Common myeloid progenitor, CD34-positive (primary cell): ENCODE measurements at regions not wholly inside any gene's neighbourhood (a gene's known extent, or its start where the extent isn't known, plus 50 kb on each side); places are given as distances from the start of the nearest gene placed in this dataset.

Experiments
- CTCF ChIA-PET: fragments of 350-600 bp; sonication (Branson Sonifier 250); formaldehyde crosslinking; loops from one replicate; lab custom pipeline; 2021; ENCODE audit warnings: antibody characterized with exemption; lab: Charles Lee
- POLR2A ChIA-PET: fragments of 350-600 bp; sonication (Branson Sonifier 250); formaldehyde crosslinking; loops from one replicate; lab custom pipeline; 2021; ENCODE audit warnings: antibody characterized with exemption; lab: Charles Lee
- DNase-seq, 3 donors: peaks; one replicate each; pipeline versions ENCODE4 v3.0.0 to v3.0.0-alpha.2; 2013
- H3K27ac ChIP-seq, 2 experiments: 1 replicate in 1 of 2; 2 replicates in 1 of 2; pipeline ENCODE4 v1.7.0; 2013; ENCODE audit warnings: inconsistent platforms in 2 of 2, low read length in 2 of 2, mild to moderate bottlenecking in 2 of 2, low read depth in 1 of 2, moderate library complexity in 1 of 2; ENCODE audit not compliant: severe bottlenecking in 2 of 2, insufficient read depth in 1 of 2, poor library complexity in 1 of 2
- H3K27me3 ChIP-seq, 5 experiments: replicated peaks in 2 of 5; 1 replicate in 3 of 5; 2 replicates in 2 of 5; pipeline versions ENCODE4 v1.6.1 to v1.7.0; 2013; ENCODE audit warnings: low read length in 4 of 5, mild to moderate bottlenecking in 2 of 5, moderate library complexity in 2 of 5, inconsistent platforms in 1 of 5; ENCODE audit not compliant: insufficient read depth in 5 of 5, control insufficient read depth in 4 of 5
- H3K36me3 ChIP-seq, 4 experiments: 1 replicate in 2 of 4; 2 replicates in 2 of 4; pipeline versions ENCODE4 v1.6.1 to v1.7.0; 2013; ENCODE audit warnings: low read length in 3 of 4, control low read depth in 1 of 4, mild to moderate bottlenecking in 1 of 4; ENCODE audit not compliant: control insufficient read depth in 4 of 4, insufficient read depth in 4 of 4
- H3K4me1 ChIP-seq, 4 experiments: 1 replicate in 3 of 4; 2 replicates in 1 of 4; pipeline versions ENCODE4 v1.6.1 to v1.7.1; 2013; ENCODE audit warnings: low read length in 3 of 4, mild to moderate bottlenecking in 3 of 4, control low read depth in 1 of 4, inconsistent platforms in 1 of 4, moderate library complexity in 1 of 4; ENCODE audit not compliant: control insufficient read depth in 4 of 4, insufficient read depth in 4 of 4; ENCODE audit errors: control extremely low read depth in 1 of 4
- H3K4me3 ChIP-seq, 7 experiments: 1 replicate in 4 of 7; 2 replicates in 3 of 7; pipeline versions ENCODE4 v1.5.1 to v1.7.0; 2013; ENCODE audit warnings: mild to moderate bottlenecking in 7 of 7, low read length in 6 of 7, moderate library complexity in 6 of 7, inconsistent platforms in 2 of 7, low read depth in 2 of 7, control low read depth in 1 of 7; ENCODE audit not compliant: insufficient read depth in 4 of 7, control insufficient read depth in 1 of 7; ENCODE audit errors: extremely low read depth in 1 of 7
- H3K9me3 ChIP-seq, 5 experiments: 1 replicate in 4 of 5; 2 replicates in 1 of 5; pipeline versions ENCODE4 v1.6.1 to v1.7.1; 2013; ENCODE audit warnings: low read length in 4 of 5, mild to moderate bottlenecking in 2 of 5, inconsistent platforms in 1 of 5, low read depth in 1 of 5, moderate library complexity in 1 of 5; ENCODE audit not compliant: control insufficient read depth in 4 of 5, insufficient read depth in 2 of 5; ENCODE audit errors: control extremely low read depth in 1 of 5
- WGBS: methylation state at CpG from one replicate; pipeline ENCODE4 v1.1.5; 2013; ENCODE audit not compliant: insufficient coverage; 5-methylcytosine and 5-hydroxymethylcytosine counted together

DNA sequence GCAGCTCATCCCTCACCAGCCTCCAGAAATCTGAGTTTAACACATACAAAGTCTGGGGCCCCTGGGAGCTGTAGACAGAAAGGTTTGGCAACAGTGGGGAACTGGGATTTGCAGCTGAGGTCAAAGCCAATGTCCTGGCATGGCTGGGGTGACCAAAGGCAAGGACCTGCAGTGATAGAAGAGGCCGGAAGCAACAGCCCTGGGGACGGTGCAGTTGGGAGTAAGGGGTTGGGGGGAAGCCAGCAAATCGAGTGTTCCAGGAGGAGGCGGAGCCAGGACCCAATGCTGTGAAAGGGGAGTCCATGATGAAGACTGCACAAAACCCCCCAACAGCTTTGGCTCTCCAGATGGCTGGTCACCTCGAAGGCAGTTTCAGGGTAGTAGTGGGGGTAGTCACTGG is 74.1 kb upstream of the SPATA12 start:
- CTCF ChIA-PET: interaction anchor here (1.0 to 9.6 kb wide), 11 partner anchors 13 to 291 kb away, joined by 3 to 170 read pairs (median 4); partner anchors contain the start of gene ARHGEF3
- no peaks in the 10 kb centered on the region for H3K27me3 ChIP-seq
- no peak overlapping the region for H3K4me3 ChIP-seq
- POLR2A ChIA-PET: no interaction called here
- H3K36me3 ChIP-seq: no peaks in the 10 kb centered on the region
- peaks cover 0 to 25% (median 12%) of the 10 kb centered on the region in 4 experiments for H3K4me1 ChIP-seq
- H3K9me3 ChIP-seq: no peaks in the 10 kb centered on the region
- H3K27ac ChIP-seq: no peak overlapping the region
- 79% methylated on average over 5 of the region's 5 CpGs for WGBS
- no peak for DNase-seq

DNA sequence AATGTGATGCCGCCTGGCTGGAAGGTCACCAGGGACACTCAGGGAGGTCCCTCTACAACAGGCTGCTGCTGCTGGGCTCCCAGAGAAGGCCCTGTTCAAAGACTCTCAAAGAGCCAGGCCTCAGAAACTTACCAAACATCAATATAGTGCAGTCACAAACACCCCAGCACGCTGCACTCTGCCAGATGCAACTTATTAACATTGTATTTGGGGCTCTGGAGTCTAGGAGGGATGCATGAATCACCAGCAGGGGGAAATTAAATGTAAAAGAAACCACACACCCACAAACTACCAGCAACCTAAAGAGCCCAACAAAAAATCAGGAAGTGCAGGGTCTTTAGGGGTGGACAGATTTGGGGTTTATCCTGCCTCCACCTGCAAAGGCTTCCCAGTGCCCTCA is 74.6 kb upstream of the SPATA12 start:
- Histone ChIP-seq H3K36me3 (no peaks in the 10 kb centered on the region), H3K9me3 (no peaks in the 10 kb centered on the region), H3K27ac (no peak overlapping the region), H3K4me1 (peaks cover 0 to 26% (median 15%) of the 10 kb centered on the region in 4 experiments), H3K27me3 (no peaks in the 10 kb centered on the region), H3K4me3 (no peak overlapping the region)
- peak; percentile 63 to 88 (median 87) for DNase-seq
- POLR2A ChIA-PET: no interaction called here
- CTCF ChIA-PET: interaction anchor here (1.1 to 9.6 kb wide), 8 partner anchors 13 to 291 kb away, joined by 3 to 170 read pairs (median 4); partner anchors contain the start of gene ARHGEF3
- WGBS: 83% methylated on average over 1 of the region's 2 CpGs

DNA sequence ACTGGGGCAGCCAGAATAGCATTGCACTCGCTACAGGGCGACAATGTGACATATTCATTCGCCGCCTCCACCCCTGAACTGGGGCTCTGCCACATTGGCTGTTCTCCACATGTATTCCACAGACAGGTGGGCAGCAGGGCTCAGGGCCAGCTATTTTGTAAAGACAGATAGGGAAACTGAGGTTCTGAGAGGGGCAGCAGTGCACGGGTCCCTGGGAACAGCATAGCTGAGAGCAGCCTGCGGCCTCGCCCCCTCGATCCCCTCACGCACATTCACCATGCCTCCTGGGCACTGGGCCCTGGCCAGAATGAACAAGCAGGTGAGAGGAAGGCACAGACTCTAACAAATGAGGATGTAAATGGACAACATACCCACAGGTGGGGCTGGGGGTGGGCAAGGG is 75.0 kb upstream of the SPATA12 start:
- no peaks in the 10 kb centered on the region for H3K27me3 ChIP-seq
- peaks cover 0 to 27% (median 18%) of the 10 kb centered on the region in 4 experiments for H3K4me1 ChIP-seq
- ChIA-PET CTCF (interaction anchor here (0.6 to 9.6 kb wide), 4 partner anchors 14 to 282 kb away, joined by 3 to 170 read pairs (median 4); partner anchors contain the start of gene ARHGEF3), POLR2A (no interaction called here)
- DNase-seq: no peak
- 97% methylated on average over 9 of the region's 9 CpGs for WGBS
- H3K4me3 ChIP-seq: no peak overlapping the region
- no peaks in the 10 kb centered on the region for H3K9me3 ChIP-seq
- no peaks in the 10 kb centered on the region for H3K36me3 ChIP-seq
- H3K27ac ChIP-seq: no peak overlapping the region

DNA sequence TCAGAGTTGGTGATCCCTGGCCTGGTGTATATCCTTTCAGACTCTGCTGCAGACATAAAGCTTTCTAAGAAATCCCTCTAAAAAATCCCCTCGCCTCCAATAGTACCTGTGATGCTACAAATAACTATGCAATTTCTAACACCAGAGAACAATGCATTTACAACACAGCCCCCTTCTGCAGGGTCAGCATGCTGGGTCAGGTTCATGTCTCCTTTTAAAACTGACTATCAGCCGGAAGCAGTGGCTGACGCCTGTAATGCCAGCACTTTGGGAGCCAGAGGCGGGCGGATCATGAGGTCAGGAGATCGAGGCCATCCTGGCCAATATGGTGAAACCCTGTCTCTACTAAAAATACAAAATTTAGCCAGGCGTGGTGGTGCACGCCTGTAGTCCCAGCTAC is 77.0 kb upstream of the SPATA12 start:
- Histone ChIP-seq H3K27me3 (no peaks in the 10 kb centered on the region), H3K4me1 (peaks cover 0 to 34% (median 18%) of the 10 kb centered on the region in 4 experiments), H3K36me3 (no peaks in the 10 kb centered on the region), H3K4me3 (no peak overlapping the region), H3K9me3 (no peaks in the 10 kb centered on the region), H3K27ac (no peak overlapping the region)
- no peak for DNase-seq
- POLR2A ChIA-PET: interaction anchor here (0.6 kb wide), 1 partner anchor 279 kb away, joined by 3 read pairs; no protein-coding TSS in a partner anchor
- CTCF ChIA-PET: interaction anchor here (0.7 to 0.8 kb wide), 2 partner anchors 182 to 281 kb away, joined by 3 to 4 read pairs; partner anchors contain the start of gene ARHGEF3
- WGBS: 98% methylated on average over 7 of the region's 8 CpGs

DNA sequence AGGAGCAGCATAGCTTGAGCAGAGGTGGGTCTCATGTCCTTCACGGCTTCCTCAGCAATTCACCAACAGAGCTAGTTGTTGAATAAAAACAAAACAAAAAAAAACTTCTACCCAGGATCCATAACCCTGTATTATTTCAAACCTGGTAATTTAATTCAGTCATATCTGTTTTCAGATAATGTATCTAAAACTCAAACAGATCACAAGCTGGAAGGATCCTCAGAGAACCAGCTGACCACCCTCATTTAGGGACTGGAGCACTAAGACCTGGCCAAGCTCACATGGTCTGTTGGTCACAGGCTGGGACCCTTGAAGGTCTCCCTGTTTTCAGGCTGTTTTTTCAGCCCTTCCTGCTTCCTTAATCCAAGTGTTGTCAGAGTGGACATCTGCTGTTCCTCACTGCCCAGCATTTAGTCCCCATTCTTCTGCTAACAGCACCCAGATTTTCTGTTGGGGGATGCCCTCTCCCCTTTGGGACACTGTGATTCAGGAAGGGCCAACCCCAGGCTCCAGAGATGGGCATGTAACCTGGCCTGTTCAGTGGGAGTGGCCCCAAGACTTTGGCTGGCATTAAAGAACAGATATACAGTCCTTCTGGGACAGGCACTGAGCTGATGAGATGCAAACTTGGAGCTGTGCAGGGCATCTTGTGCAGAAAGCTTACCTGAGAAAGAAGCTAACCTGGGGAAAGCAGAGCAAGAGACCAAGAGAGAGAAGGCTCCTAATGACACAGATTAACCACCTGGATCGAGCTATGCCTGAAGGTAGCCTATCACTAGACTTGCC is 78.8 kb upstream of the SPATA12 start:
- POLR2A ChIA-PET: no interaction called here
- Histone ChIP-seq H3K27ac (no peak overlapping the region), H3K4me3 (no peak overlapping the region), H3K4me1 (peaks cover 0 to 34% (median 18%) of the 10 kb centered on the region in 4 experiments), H3K36me3 (no peaks in the 10 kb centered on the region), H3K9me3 (no peaks in the 10 kb centered on the region), H3K27me3 (no peaks in the 10 kb centered on the region)
- 56% methylated on average over 1 of the region's 2 CpGs for WGBS
- CTCF ChIA-PET: interaction anchor here (0.8 to 3.5 kb wide), 11 partner anchors 8 to 279 kb away, joined by 3 to 21 read pairs (median 4); partner anchors contain the start of gene ARHGEF3
- DNase-seq: no peak

DNA sequence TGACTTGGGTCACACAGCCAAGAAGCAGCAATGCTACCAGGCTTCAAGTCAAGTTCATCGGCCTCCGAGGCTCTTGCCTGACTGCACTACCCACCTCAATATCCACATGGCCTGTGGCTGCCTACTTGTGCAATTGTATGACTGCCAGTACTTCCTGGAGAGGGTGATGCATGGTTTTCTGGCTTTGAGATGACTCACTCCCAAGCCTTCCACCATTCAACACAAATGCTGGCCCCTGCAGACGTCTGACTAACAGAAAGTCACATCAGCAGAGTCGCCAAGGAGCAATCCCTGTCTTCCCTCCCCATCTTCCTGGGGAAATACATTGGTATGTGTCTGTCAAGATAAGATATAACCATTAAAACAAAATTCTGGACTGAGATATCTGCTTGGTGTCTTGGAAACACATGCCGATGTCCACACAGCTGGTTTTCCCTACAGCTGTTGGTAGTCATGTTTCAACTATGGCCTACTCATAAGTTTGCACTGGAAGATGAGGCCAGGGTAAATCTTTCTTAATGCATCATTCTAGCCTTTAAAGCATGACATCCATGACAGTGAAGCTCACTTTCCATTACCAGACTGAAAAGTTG is 79.6 kb upstream of the SPATA12 start:
- Histone ChIP-seq H3K27ac (no peak overlapping the region), H3K36me3 (no peaks in the 10 kb centered on the region), H3K4me3 (no peak overlapping the region), H3K27me3 (no peaks in the 10 kb centered on the region), H3K9me3 (no peaks in the 10 kb centered on the region), H3K4me1 (peaks cover 0 to 28% (median 14%) of the 10 kb centered on the region in 4 experiments)
- CTCF ChIA-PET: interaction anchor here (0.9 to 3.5 kb wide), 11 partner anchors 8 to 278 kb away, joined by 3 to 21 read pairs (median 4); partner anchors contain the start of gene ARHGEF3
- peak; percentile 74 to 96 (median 94) for DNase-seq
- POLR2A ChIA-PET: no interaction called here
- 0% methylated on average over 1 of the region's 5 CpGs for WGBS
